ENCODE measurements at regions not wholly inside any gene's neighbourhood (a gene's known extent, or its start where the extent isn't known, plus 50 kb on each side); places are given as distances from the start of the nearest gene placed in this dataset.

DNA sequence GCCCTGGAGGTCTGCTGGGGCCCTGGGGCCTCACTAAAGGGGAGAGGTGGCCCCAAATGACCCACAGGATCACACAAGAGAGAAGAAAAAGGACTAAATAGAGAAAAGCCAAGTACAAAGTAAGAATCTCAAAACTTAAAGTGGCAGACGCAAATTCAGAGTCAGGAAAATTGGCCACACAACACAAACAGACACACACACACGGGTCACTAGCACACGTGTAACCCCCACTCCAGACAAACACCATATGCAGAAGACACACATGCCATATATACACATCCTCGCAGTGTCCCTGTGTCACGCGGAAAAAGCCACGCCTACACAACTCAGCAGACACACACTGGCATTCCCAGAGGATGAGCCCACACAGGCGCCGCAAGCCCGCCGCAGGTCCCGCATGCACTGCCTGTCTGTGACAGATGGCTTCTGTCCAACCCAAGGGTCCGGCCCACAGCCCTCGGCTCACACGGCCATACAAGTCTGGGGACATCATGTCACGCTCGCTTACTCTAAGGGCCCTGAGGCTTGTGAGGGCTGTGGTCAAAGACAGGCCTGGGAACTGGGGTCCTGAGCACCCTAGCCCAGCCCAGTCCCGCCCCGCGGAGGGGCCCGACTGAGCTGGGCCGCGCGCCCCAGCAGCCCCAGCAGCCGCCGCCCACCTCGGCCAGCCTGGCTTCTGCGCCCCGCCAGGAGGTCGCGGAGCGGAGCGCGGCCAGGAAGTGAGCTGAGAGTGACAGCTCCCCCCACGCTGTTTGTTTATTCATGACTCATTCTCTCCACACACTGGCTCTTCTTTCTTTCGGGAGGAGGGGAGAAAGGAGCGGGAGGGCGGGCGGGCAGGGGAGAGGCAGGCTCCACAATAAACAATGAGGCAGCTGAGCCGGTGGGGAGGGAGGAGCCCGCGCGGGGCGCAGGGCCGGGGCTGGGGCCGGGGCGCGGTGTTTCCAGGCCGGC is 95.5 kb upstream of the ZMIZ1 start:
- DNase-seq (ENCODE audit: low read depth in 2 of 2) = peak; percentile 67 to 77

DNA sequence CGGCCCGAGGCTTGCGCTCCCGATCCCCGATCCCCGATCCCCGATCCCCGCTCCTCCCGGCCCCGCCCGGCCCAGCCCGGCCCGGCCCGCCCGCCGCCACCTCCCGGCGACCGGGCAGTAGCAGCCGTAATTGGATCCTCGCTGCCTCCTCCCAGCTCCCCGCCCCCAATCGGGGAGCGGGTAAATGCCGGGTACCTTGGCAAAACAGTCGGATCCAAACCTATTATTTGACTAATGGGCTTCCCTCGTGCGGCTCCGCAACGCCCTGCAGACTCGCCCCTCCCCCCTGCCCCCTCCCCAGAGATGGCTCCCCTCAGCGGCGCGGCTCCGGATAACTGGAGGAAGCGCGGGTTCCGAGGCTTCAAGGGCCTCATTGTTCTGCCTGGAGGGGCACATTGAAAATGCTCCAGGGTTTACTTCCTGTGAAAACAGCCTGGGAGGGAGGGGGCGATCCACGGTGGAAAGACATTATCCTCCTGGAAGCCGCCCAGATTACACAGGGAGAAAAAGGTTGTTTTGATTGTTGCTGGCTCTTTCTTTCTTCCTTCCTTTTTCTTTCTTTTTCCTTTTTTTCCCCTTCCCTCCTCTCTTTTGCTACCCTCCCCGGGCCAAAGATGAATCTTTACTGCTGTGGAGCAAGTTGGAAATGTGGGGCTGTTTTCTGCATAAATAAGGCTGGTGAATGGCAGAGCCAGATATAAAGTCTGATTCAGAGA is 94.7 kb upstream of the ZMIZ1 start:
- peak; percentile 9 to 26 for DNase-seq (ENCODE audit: low read depth in 2 of 2)

DNA sequence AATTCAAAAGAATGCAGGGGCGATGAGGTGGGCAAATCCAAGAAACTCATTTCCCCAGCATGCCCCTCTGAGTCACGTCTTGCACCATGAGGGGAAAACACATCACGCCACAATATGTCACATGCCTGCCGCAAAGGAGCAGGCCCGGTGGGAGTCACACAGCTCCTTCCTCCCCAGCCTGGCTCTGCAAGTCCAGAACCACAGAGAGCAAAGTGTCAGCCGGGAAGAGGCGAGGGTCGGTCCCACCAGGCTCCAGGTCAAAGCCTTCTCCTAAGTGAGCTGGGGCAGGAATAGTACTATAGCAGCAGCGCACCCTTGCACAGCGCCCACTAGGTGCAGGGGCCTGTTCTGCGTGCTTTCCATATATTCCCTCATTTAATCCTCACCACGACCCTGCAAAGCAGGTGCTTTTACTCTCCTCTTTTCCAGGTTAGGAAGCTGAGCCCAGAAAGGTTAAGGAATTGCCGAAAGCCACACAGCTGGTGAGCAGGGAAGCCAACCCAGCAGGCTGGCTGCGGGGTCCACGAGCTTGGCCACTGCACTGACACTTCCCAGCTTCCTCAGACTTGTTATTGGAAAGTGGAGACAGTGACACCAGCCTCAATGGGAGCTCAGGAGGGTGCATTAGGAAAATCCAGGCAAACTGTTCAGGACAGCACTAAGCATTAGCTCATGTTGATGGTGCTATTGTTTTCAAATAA is 94.0 kb upstream of the ZMIZ1 start:
- DNase-seq (ENCODE audit: low read depth in 2 of 2) = peak; percentile 72 to 81

DNA sequence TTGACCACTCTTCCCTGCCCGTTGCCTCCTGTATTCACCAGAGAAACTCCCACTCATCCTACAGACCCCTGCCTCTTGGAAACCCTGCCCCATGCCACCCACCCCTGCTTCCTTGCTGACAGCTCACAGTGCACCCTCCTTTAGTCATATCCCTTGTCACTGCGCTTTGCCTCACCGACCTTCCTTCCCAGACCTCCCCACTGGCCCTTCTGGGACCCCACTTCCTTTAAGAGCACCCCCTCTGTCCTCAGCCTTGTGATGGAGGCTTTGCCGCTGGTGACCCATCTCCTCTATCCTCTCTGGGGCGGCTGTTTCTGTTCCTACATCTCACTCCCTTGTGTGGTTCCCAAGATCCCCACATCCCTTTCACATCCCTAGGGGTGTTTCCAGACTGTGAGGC is 92.8 kb upstream of the ZMIZ1 start:
- DNase-seq (ENCODE audit: low read depth in 2 of 2) = no peak

DNA sequence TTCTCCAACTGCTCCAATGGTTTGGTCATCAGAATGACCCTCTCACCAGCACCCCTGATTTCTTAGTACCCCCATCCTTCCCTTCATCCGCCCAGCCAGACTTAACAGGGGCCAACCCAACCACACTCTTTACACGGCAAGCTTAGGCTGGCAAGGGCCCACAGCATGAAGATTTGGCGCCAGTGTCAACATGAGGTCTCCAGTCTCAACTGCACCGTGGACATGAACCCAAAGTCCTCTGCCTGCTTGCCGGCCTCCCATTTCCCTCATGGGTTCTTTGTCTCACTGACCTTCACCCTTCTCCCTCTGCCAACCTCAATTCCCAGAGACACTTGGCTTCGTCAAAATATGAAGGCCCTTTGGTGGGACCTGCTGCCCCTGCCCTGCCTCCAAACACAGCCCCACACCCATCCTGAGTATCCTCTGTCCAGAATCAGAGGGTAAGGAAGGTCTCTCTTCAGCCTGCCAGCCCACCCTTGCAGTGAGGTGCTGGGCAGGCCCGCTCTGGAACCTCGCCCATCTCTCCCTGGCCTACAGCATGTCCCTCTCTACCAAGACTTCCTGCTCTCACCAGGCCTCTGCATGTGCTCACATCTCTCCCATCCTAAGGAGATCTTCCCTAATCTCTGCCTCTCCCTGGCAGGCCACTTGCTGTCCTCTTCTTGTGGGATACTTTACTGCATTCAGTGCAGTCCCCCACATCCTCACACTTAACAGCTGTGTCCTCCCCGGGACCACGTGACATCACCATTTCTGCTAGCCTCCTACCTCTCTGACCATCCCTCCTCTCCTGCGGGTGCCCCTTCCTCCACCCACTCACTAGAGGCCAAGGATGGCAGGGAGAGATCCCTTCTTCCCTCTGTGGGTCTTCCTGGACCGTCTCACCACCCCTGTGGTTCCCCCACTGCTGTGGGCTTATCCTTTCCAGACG is 91.7 kb upstream of the ZMIZ1 start:
- no peak for DNase-seq (ENCODE audit: low read depth in 2 of 2)

DNA sequence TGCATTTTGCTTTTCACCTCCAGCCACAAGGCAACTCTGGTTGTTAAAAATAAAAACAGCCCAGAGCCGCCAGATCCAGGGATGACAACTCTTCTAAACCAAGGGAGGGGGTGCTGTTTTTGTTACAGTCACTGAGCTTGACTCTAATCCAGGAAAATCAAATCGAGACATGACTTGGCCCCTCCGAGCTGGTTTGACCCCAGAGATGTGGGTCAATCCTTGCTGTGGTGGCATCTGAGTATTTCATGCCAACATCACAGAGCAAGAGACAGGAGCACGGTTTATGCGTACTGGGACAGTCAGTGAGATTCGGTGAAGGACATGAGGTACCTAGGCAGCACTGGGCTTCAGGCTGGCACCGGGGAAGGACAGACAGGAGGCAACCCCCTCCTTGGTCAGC is 88.8 kb upstream of the ZMIZ1 start:
- no peak for DNase-seq (ENCODE audit: low read depth in 2 of 2)

DNA sequence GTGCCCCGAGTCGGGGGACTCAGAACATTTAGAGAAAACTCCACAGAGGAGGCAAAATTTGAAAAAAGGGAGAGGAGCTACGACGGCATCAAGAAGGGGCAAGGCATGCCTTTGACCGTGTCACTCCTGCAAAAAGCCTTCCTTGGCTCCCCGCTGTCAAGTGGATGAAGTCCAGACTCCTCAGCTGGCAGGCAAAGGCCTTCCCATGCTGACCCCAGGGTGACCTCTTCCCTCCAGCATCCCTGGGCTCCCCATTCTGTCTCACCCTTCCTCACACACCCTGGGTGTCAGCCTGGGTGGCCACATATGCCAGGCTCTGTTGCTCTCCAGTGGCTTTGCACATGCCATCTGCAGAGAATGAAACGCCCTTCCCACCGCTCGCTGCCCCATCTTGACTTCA is 88.4 kb upstream of the ZMIZ1 start:
- DNase-seq (ENCODE audit: low read depth in 2 of 2) = no peak

DNA sequence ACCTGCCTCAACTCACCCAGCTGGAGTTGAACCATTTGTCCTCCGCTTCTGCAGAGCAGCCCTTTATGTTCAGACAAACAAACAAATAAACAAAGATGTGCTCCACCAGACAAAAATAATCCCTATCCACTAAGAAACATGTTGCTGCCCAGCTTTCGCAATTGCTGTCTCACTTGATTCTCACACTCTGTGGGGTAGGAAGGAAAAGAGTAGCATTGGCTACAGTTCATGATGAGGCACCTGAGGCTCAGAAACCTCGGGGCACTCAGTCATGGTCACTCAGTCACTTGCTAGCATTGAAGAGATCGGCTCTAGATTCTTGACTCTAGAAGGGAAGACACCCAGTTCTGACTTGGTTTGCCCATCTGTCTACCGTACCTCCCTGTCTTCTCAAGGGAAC is 88.0 kb upstream of the ZMIZ1 start:
- DNase-seq (ENCODE audit: low read depth in 2 of 2) = no peak

DNA sequence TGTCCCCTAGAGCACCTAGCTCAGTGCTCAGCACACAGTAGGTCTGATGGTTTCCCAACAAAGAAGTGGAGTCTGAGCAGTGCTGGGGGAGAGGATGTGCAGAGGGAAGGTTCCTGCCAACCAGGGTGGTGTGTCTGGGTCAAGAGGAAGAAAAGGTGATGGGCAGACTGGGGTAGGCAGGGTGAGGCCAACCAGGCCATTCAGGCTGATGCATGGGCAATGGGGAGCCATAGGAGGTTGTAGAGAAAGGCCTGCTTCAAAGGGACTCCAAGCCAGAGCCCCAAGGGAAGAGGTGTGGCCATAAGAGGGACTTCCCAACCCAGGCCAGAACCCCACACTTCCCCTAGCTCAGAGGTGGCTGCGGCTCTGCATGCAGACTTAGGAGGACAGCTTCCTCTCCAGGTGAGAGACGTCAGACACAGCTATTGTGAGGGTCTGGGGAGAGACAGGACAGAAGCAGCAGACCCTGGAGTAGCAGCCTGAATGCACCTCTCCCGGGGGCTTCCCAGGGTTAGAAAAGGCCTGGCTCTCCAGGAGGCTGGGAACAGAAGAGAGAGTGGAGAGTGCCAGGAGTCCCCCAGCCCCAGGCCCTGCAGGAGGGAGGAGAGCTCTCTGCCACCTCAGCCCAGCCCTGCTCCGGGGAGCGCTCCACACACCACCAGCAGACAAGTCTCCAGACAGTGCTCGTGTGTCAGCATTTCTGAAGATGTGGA is 87.4 kb upstream of the ZMIZ1 start:
- no peak for DNase-seq (ENCODE audit: low read depth in 2 of 2)

DNA sequence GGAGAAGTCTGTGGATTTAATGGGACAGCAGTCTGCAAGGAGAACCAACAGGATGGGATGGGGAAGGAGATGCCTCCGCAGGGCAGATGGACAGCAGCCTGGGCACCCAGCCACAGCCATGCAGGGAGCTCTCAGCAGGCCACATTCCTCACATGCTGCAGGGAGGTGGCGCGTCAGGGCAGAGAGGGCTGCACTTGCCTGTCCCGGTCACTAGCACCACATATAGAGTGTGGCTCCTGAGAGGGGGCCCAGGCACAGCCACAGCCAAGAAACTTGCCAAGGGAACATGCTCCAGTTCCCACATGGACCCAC is 86.8 kb upstream of the ZMIZ1 start:
- DNase-seq (ENCODE audit: low read depth in 2 of 2) = no peak

DNA sequence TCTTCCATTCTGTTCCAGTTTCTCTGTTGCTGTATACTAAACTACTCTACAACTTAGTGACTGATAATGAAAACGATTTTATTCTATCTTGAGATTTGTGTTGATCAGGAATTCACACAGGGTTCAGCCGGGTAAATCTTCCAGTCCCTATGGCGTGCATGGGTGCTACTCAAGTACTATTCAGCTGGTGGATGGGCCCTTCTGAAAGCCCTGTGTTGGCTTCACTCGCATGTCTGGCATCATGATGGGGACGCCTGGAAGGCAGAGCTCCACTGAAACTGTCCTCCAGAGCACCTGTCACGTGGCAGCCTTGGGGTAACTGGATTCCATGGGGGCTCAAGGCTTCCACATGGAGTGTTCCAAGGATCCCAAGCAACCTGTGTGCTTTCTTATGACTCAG is 86.0 kb upstream of the ZMIZ1 start:
- DNase-seq (ENCODE audit: low read depth in 2 of 2) = no peak

DNA sequence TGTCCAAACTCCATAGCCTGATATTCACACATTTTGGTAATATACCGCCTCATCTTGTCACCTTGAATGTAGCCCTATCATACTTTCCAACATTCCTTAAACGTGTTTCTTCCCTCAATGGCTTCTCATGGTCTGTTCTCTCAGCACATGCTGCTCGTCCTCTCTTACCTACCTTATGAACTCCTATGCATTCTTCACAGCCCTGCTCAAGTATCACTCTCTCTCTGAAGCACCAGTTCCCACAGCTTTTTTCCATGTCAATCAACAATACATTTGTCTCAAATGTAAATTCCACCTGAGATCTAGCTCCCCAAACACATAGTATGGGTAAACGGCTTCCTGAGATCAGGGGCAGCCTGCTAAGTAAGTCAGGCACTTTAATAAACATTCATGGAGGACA is 85.2 kb upstream of the ZMIZ1 start:
- DNase-seq (ENCODE audit: low read depth in 2 of 2) = no peak

DNA sequence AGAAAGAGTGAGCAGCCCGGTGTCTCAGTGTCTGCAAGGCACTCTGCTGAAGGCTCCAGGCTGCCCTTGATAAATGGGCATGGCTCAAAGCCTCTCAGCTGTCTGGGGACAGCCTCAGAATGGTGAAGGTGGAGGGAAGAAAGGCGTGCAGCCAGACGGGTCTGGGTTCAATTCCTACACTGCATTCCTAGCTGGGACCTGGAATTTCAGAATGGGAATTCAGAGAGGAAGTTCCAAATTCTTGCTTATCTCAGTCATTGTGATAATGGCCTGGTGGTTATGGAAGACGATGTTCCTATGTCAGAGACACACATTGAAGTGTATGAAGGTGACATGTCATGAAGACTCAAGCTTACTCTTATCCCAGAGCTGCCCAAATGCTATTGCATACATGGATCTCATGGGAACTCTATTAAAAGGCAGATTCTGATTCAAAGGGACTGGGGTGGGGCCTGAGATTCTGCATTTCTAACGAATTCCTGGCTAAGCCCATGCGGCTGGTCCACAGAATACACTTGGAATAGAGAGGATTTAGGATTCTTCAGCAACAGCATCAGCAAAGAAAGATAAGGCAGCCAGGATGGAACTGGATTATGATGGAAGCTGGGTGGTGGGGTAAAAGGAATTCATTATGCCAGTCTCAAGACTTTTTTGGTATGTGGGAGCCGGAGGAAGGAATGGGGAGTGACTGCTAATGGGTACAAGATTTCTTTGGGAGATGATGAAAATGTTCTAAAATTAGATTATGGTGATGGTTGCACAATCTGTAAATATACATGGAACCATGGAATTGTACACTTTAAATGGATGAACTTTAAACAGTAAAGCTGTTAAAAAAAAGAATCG is 82.6 kb upstream of the ZMIZ1 start:
- no peak for DNase-seq (ENCODE audit: low read depth in 2 of 2)

DNA sequence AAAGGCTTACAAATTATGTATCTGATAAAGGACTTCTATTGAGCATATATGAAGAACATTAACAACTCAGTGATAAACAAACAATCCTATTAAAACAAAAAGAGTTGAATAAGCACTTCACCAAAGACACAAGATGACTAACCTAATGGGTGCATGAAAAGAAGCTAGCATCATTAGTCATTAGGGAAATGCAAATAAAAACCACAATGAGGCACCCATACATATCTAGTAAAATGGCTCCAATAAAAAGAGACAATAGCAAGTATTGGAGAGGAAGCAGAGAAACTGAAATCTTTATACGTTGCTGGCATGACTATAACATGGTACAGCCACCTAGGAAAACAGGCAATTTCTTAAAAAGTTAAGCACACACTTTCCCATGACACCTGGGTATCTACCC is 77.6 kb upstream of the ZMIZ1 start:
- DNase-seq (ENCODE audit: low read depth in 2 of 2) = no peak

DNA sequence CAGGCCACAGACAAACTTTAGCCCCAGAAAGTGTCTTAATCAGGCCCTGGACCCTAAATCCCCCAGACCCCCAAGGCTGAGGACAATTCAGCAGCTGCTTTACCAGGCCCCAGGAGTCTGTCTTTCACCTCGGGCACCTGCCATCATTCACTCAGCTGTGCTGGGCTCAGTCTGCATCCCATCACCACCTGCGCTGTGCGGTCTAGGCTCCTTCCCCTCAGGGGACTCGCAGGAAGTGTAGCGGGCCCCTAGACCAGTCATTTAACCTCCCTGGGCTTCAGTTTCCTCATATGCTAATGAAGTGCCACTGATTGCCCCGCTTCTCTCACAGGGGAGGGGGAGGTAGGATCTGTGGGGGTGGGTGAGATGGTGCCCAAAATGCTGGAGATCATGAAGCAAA is 76.4 kb upstream of the ZMIZ1 start:
- no peak for DNase-seq (ENCODE audit: low read depth in 2 of 2)

DNA sequence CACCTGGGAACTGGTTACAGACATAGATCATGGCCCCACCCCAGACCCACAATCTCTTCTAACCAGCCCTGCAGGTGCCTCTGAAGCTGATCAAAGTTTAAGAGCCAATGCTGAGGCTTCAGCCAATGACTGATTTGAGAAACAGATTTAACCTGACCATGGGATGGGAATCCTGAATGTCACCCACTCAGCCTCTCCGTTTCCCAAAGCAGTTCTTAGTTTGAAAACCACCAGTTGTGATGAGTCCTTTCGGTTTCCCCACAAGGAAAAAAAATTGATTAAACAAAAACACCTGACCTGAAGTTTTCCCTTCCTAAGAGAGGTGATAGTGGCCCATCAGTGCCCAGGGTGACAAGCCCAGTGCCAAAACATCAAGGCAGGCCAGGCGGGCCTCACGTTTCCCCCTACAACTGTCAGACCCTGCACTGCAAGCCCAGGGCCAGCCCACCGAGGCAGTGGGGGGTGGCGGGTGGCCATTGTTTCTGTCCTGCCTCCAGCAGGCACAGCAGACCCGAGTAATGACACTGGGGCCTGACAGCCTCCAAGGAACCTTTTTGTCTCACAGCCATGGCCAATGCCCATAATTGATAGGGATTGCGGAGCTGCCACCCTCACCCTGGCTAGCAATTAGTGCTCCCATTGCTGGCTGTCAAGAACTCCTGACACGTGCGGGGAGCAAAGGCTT is 75.4 kb upstream of the ZMIZ1 start:
- no peak for DNase-seq (ENCODE audit: low read depth in 2 of 2)

DNA sequence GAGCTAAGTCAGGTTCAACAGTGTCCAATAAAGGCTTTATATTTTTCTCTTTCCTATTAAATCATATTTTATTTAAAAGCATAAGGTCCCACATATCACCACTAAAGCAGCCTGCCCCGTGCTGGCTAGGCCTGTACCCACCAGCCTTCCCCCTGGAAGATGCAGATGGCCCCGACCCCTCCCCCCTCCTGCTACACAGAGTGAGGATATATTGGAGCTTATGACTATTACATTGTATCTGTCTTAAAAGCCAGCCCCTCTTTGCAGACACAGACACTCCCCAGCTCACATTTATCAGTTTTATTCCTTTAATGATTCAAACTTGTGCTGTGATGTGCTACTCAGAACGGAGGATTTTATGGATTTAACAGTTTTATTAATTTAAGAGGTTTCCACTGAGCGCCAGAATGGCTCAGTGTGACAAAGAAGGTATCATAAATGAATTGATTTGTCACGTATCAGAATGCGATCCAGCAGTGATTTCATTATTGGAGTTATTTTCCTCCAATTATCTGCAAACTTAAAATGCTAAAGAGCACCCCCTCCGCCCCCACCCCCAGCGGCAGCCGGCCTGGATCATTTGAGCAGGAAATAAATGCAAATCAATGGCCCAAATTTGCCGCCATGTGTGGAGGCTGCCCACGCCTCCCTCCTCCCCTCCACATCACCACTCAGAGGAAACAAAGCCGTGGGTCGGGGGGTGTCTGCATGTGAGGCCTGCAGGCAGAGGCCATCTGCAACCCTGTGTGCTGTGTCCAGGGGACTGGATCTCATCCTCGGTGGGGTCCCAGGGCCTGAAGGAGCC is 72.6 kb upstream of the ZMIZ1 start:
- DNase-seq (ENCODE audit: low read depth in 2 of 2) = no peak

DNA sequence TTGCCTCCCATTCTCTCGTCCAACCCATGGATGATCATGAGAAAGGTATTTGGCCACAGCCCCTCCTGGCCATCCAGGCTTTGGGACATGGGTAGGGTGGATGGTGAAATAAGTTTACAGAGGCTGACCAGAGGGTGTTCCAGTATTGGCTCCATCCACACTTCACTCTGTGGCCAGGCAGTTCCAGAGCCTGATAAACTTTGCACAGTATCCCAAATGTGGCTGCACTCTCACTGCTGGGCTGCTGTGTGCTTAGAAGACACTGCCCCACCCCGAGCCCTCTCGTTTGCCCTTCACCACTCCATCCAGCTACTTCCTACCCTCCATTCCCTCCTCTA is 72.0 kb upstream of the ZMIZ1 start:
- DNase-seq (ENCODE audit: low read depth in 2 of 2) = no peak
